C4-2B (cell line): ENCODE measurements at regions not wholly inside any gene's neighbourhood (a gene's known extent, or its start where the extent isn't known, plus 50 kb on each side); places are given as distances from the start of the nearest gene placed in this dataset.

ENCODE experiments used
- ZFX ChIP-seq: fragments of 450-650 bp; IDR thresholded peaks from 2 replicates; pipeline ENCODE4 v1.6.1; 2017
- TF ChIP-seq, protein P1 (sequence below): fragments of 450-650 bp; conservative IDR thresholded peaks from 2 replicates; pipeline ENCODE4 v1.5.1; 2017; ENCODE audit warnings: mild to moderate bottlenecking

DNA sequence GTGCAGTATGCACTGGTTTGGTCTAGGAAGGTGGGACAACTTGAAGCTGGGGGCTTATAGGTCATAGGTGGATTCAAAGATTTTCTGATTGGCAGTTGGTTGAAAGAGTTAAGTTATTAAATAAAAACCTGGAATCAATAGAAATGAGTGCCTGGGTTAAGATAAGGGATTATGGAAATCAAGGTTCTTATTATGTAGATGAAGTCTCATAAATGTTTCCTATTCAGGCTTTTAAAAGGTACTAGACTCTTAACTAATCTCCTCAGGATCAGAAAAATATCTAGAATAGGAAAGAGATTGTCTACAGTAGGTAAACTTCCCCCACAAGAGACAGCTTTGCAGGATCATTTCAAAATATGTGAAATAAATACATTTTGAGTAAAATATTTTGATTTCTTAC, 163.3 kb upstream of the FBN2 start:
- TF ChIP-seq, protein P1, sequence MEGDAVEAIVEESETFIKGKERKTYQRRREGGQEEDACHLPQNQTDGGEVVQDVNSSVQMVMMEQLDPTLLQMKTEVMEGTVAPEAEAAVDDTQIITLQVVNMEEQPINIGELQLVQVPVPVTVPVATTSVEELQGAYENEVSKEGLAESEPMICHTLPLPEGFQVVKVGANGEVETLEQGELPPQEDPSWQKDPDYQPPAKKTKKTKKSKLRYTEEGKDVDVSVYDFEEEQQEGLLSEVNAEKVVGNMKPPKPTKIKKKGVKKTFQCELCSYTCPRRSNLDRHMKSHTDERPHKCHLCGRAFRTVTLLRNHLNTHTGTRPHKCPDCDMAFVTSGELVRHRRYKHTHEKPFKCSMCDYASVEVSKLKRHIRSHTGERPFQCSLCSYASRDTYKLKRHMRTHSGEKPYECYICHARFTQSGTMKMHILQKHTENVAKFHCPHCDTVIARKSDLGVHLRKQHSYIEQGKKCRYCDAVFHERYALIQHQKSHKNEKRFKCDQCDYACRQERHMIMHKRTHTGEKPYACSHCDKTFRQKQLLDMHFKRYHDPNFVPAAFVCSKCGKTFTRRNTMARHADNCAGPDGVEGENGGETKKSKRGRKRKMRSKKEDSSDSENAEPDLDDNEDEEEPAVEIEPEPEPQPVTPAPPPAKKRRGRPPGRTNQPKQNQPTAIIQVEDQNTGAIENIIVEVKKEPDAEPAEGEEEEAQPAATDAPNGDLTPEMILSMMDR, result no peak
- TF ChIP-seq ZFX, result no peak
